ENCODE measurements at regions not wholly inside any gene's neighbourhood (a gene's known extent, or its start where the extent isn't known, plus 50 kb on each side); places are given as distances from the start of the nearest gene placed in this dataset.

- Histone ChIP-seq H3K4me1 (ENCODE audit: insufficient read depth, low read length) (no peaks in the 10 kb centered on the region), H3K18ac (ENCODE audit: insufficient read length, low read depth, low read length) (no peak overlapping the region), H2AFZ (ENCODE audit: low read length) (no peak overlapping the region), H4K20me1 (ENCODE audit: control insufficient read depth, insufficient read depth, insufficient read length) (no peaks in the 10 kb centered on the region), H3K79me2 (ENCODE audit: insufficient read depth, low read length) (no peaks in the 10 kb centered on the region), H3K9me3 (ENCODE audit: control insufficient read depth, low read depth, low read length) (no peaks in the 10 kb centered on the region), H3K23ac (ENCODE audit: insufficient read length, low read depth, low read length) (no peak overlapping the region), H2BK15ac (ENCODE audit: low read depth, low read length) (no peak overlapping the region), H3K4me2 (ENCODE audit: insufficient read depth, insufficient read length, low read length) (no peak overlapping the region), H2BK20ac (ENCODE audit: low read depth, low read length, poor library complexity, severe bottlenecking) (no peak overlapping the region), H3K56ac (ENCODE audit: insufficient read length, low read depth, low read length) (no peak overlapping the region), H2BK12ac (ENCODE audit: insufficient read length, low read depth, low read length) (no peak overlapping the region), H2BK5ac (ENCODE audit: insufficient read length, low read length) (no peak overlapping the region), H3T11ph (ENCODE audit: low read length) (no peak overlapping the region), H4K8ac (replicated peaks; ENCODE audit: insufficient read length, low read depth, low read length) (no peak overlapping the region), H2AK5ac (ENCODE audit: insufficient read length, low read length) (no peak overlapping the region), H4K5ac (ENCODE audit: insufficient read length, low read depth, low read length) (no peak overlapping the region), H3K23me2 (ENCODE audit: insufficient read length, low read depth, low read length, poor library complexity, severe bottlenecking) (no peaks in the 10 kb centered on the region), H4K91ac (ENCODE audit: insufficient read length, low read depth, low read length) (no peak overlapping the region), H3K14ac (ENCODE audit: insufficient read depth, low read length) (no peak overlapping the region), H3K27ac (ENCODE audit: insufficient read length, low read depth, low read length) (no peak overlapping the region), H3K79me1 (ENCODE audit: insufficient read depth, low read depth, low read length, poor library complexity, severe bottlenecking) (no peaks in the 10 kb centered on the region), H2BK120ac (ENCODE audit: low read depth, low read length, poor library complexity, severe bottlenecking) (no peak overlapping the region), H3K9ac (ENCODE audit: extremely low read depth, insufficient read length, low read length) (no peak overlapping the region), H3K27me3 (ENCODE audit: insufficient read depth, low read length) (no peaks in the 10 kb centered on the region), H3K4ac (ENCODE audit: low read depth, low read length) (no peak overlapping the region)
- no CpG with 5 or more reads among the region's 2 CpGs for WGBS (ENCODE audit: extremely low coverage, insufficient read length, low lambda C conversion rate)
- no peak for DNase-seq
- no peak for TF ChIP-seq CTCF (conservative IDR thresholded peaks at IDR 0.05)
- no peaks in the 10 kb centered on the region for H3K9me3 Mint-ChIP-seq
- H3K4me3 Mint-ChIP-seq, result no peak overlapping the region
- no peaks in the 10 kb centered on the region for H3K4me1 Mint-ChIP-seq
- no peak overlapping the region for H3K27ac Mint-ChIP-seq
- H3K36me3 Mint-ChIP-seq (ENCODE audit: insufficient read depth in 1 of 3, low read depth in 3 of 3), result no peaks in the 10 kb centered on the region
- no peaks in the 10 kb centered on the region; the same call in none of the 2 replicates for H3K27me3 Mint-ChIP-seq (ENCODE audit: low read depth)
These were observed 153.4 kb downstream of the EBLN2 start for GRCh38 chr3:73214846-73215245.
